ENCODE measurements at regions not wholly inside any gene's neighbourhood (a gene's known extent, or its start where the extent isn't known, plus 50 kb on each side); places are given as distances from the start of the nearest gene placed in this dataset.

GRCh38 chr14:53528185-53528671, 375.1 kb upstream of the DDHD1 start:
- H3K36me3 ChIP-seq (replicated peaks): no peaks in the 10 kb centered on the region
- no peak for DNase-seq
- in situ Hi-C loops (cut with HindIII; ENCODE audit: low pct_ligation_motif_present, low sequenced_read_pairs): loop anchor here (25.0 kb wide), 1 partner anchor 809 kb away; no protein-coding TSS in a partner anchor
- no peak overlapping the region for H3K4me3 ChIP-seq (ENCODE audit: low read depth, low read length)
- no peak overlapping the region for H3K27ac ChIP-seq
- H3K27me3 ChIP-seq (replicated peaks): no peaks in the 10 kb centered on the region
- no peak for TF ChIP-seq CTCF (IDR thresholded peaks at IDR 0.05; ENCODE audit: low read depth, low read length, missing control alignments)

- in situ Hi-C loops (cut with HindIII; ENCODE audit: low pct_ligation_motif_present, low sequenced_read_pairs): loop anchor here (25.0 kb wide), 1 partner anchor 811 kb away; no protein-coding TSS in a partner anchor
- no peak for DNase-seq
- no peak overlapping the region for H3K27ac ChIP-seq
- no peak overlapping the region for H3K4me3 ChIP-seq (ENCODE audit: low read depth, low read length)
- H3K27me3 ChIP-seq (replicated peaks): no peaks in the 10 kb centered on the region
- no peaks in the 10 kb centered on the region for H3K36me3 ChIP-seq (replicated peaks)
- TF ChIP-seq CTCF (IDR thresholded peaks at IDR 0.05; ENCODE audit: low read depth, low read length, missing control alignments): no peak
These were observed 373.1 kb upstream of the DDHD1 start for GRCh38 chr14:53526200-53526599.

- in situ Hi-C loops (cut with HindIII; ENCODE audit: low pct_ligation_motif_present, low sequenced_read_pairs): loop anchor here (25.0 kb wide), 1 partner anchor 812 kb away; no protein-coding TSS in a partner anchor
- Histone ChIP-seq H3K27me3 (replicated peaks) (no peaks in the 10 kb centered on the region), H3K4me3 (ENCODE audit: low read depth, low read length) (no peak overlapping the region), H3K27ac (no peak overlapping the region), H3K36me3 (replicated peaks) (no peaks in the 10 kb centered on the region)
- TF ChIP-seq CTCF (IDR thresholded peaks at IDR 0.05; ENCODE audit: low read depth, low read length, missing control alignments): no peak
- DNase-seq: no peak
These were observed 372.5 kb upstream of the DDHD1 start for GRCh38 chr14:53525608-53526007.

- H3K27me3 ChIP-seq (replicated peaks): no peaks in the 10 kb centered on the region
- no peak for TF ChIP-seq CTCF (IDR thresholded peaks at IDR 0.05; ENCODE audit: low read depth, low read length, missing control alignments)
- in situ Hi-C loops (cut with HindIII; ENCODE audit: low pct_ligation_motif_present, low sequenced_read_pairs): no loop called here
- no peaks in the 10 kb centered on the region for H3K36me3 ChIP-seq (replicated peaks)
- H3K4me3 ChIP-seq (ENCODE audit: low read depth, low read length): no peak overlapping the region
- DNase-seq: no peak
- H3K27ac ChIP-seq: no peak overlapping the region
These were observed 371.3 kb upstream of the DDHD1 start for GRCh38 chr14:53524391-53524790.

GRCh38 chr14:53523226-53523625, 370.1 kb upstream of the DDHD1 start:
- DNase-seq: no peak
- no peak for TF ChIP-seq CTCF (IDR thresholded peaks at IDR 0.05; ENCODE audit: low read depth, low read length, missing control alignments)
- Histone ChIP-seq H3K4me3 (ENCODE audit: low read depth, low read length) (no peak overlapping the region), H3K27me3 (replicated peaks) (no peaks in the 10 kb centered on the region), H3K27ac (no peak overlapping the region), H3K36me3 (replicated peaks) (no peaks in the 10 kb centered on the region)
- in situ Hi-C loops (cut with HindIII; ENCODE audit: low pct_ligation_motif_present, low sequenced_read_pairs): no loop called here
